ENCODE measurements at regions not wholly inside any gene's neighbourhood (a gene's known extent, or its start where the extent isn't known, plus 50 kb on each side); places are given as distances from the start of the nearest gene placed in this dataset.

DNA sequence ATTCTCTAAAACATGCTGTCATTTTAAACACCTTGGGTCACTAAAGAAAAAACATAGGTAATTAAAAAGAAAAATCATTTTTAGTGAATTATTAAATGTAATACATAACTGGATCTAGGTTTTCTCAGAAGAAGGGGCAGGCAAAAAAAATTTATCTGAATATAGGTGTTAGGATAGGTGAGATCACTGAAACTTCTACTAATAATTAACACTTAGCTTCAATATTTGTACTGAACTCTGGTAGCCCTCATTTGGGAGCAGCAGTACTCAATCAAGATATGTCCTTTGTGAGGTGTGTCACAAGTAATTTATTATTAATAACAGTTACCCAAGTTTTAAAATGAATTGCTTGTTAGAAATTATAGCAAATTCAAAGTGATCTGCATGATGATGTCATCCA, 103.6 kb downstream of the ATP23 start:
- Mint-ChIP-seq H3K27ac (no peak overlapping the region), H3K9me3 (peaks cover 20% of the 10 kb centered on the region), H3K36me3 (ENCODE audit: low read depth) (no peaks in the 10 kb centered on the region), H3K27me3 (peaks cover 35% of the 10 kb centered on the region), H3K4me3 (no peak overlapping the region), H3K4me1 (ENCODE audit: low read depth) (no peaks in the 10 kb centered on the region)
- no peak for DNase-seq

GRCh38 chr12:58046271-58046670, 104.9 kb downstream of the ATP23 start:
- H3K4me3 Mint-ChIP-seq = no peak overlapping the region
- H3K36me3 Mint-ChIP-seq (ENCODE audit: low read depth) = no peaks in the 10 kb centered on the region
- H3K9me3 Mint-ChIP-seq = peaks cover 11% of the 10 kb centered on the region
- no peaks in the 10 kb centered on the region for H3K4me1 Mint-ChIP-seq (ENCODE audit: low read depth)
- H3K27ac Mint-ChIP-seq = no peak overlapping the region
- DNase-seq = no peak
- H3K27me3 Mint-ChIP-seq = peaks cover 35% of the 10 kb centered on the region

DNA sequence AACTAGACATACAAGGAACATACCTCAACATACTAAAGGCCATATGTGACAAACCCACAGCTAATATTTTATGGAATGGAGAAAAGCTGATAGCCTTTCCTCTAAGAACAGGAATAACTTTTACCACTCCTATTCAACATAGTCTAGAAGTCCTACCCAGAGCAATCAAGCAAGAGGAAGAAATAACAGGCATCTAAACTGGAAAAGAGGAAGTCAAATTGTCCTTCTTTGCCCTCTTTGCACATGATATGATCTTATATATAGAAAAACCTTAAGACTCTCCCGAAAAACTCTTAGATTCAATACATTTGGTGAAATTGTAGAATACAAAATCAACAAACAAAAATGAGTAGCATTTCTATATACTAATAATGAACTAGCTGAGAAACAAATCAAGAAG, 110.0 kb downstream of the ATP23 start:
- peaks cover 7% of the 10 kb centered on the region for H3K27me3 Mint-ChIP-seq
- H3K27ac Mint-ChIP-seq = no peak overlapping the region
- no peaks in the 10 kb centered on the region for H3K4me1 Mint-ChIP-seq (ENCODE audit: low read depth)
- H3K9me3 Mint-ChIP-seq = peaks cover 17% of the 10 kb centered on the region
- H3K36me3 Mint-ChIP-seq (ENCODE audit: low read depth) = no peaks in the 10 kb centered on the region
- no peak for DNase-seq
- no peak overlapping the region for H3K4me3 Mint-ChIP-seq

- H3K27ac Mint-ChIP-seq = no peak overlapping the region
- no peak for DNase-seq
- H3K27me3 Mint-ChIP-seq = peaks cover 13% of the 10 kb centered on the region
- no peak overlapping the region for H3K4me3 Mint-ChIP-seq
- no peaks in the 10 kb centered on the region for H3K36me3 Mint-ChIP-seq (ENCODE audit: low read depth)
- no peaks in the 10 kb centered on the region for H3K4me1 Mint-ChIP-seq (ENCODE audit: low read depth)
- H3K9me3 Mint-ChIP-seq = no peaks in the 10 kb centered on the region
These were observed 123.3 kb downstream of the ATP23 start for GRCh38 chr12:58064666-58065065.

DNA sequence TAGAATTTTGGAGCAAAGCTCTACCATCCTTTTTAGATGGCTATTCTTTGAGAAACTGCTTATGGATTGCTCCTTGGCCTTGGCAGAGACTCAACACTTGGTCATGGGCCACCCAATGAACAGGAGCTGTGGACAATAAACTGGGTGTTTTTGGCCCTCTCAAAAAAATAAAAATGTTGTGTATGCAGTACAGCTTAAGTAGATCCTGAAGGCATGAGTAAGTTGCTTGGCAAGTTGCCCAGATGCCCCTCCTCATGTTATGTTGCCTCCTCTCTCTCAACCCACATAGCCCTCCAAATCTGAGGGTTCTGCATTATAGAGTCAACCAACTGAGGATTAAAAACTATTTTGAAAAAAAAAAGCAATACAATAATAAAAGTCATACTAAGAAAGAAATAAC, 124.9 kb downstream of the ATP23 start:
- H3K4me1 Mint-ChIP-seq (ENCODE audit: low read depth) = no peaks in the 10 kb centered on the region
- H3K9me3 Mint-ChIP-seq = no peaks in the 10 kb centered on the region
- H3K27me3 Mint-ChIP-seq = peaks cover 3% of the 10 kb centered on the region
- H3K4me3 Mint-ChIP-seq = no peak overlapping the region
- H3K36me3 Mint-ChIP-seq (ENCODE audit: low read depth) = no peaks in the 10 kb centered on the region
- DNase-seq = no peak
- H3K27ac Mint-ChIP-seq = no peak overlapping the region

DNA sequence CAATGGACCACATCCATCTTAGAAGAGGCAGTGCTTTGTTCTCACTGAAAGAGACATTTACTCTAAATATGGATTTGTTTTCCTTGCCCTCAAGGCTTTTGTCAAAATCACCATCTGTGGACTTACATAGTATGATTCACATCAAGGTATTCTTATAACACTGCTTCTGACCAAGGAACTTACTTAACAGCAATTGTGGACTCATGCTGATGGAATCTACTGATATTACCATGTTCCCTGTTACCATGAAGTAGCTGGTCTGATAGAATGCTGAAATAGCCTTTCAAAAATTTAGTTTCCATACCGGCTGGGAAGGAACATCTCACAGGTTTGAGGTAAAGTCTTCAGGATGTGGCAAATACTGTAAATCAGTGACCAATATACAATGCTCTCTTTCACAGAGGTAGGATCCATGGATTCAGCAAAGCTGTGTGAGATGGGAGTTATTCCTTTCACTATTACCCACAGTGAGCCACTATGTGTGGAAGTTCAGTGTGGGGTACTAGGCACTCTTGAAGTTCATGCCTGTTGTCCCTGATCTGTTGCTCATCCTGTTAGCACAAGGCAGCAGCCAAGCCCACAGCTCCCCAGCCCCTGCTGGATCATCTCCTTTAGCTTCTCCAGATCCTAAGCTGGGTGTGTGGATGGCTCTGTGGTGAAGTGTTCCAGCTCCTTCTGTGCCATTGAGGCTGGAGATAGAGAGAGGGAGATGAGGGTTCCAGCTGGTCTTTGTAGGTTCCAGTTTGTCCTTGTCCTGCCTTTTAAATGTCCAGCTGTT, 126.4 kb downstream of the ATP23 start:
- Mint-ChIP-seq H3K27me3 (no peaks in the 10 kb centered on the region), H3K27ac (no peak overlapping the region), H3K9me3 (no peaks in the 10 kb centered on the region), H3K4me3 (no peak overlapping the region), H3K36me3 (ENCODE audit: low read depth) (no peaks in the 10 kb centered on the region), H3K4me1 (ENCODE audit: low read depth) (no peaks in the 10 kb centered on the region)
- no peak for DNase-seq

DNA sequence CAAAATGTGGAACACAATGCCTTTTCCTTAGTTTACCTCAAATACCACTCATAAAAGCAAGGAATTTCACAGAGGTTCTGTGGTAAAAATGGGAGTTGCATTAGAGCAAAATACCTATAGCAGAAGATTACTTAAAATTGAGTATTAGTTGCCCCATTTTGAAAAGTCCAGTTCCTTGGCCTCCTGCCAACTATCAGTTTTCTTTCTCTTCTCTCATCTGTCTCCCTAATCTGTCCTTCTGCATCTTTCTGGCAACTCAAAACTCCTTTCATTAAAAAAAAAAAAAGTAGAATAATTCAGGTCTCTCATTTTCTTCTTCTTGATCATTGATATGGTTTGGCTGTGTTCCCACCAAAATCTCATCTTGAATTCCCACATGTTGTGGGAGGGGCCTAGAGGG, 127.3 kb downstream of the ATP23 start:
- H3K27ac Mint-ChIP-seq = no peak overlapping the region
- H3K27me3 Mint-ChIP-seq = no peaks in the 10 kb centered on the region
- DNase-seq = no peak
- H3K9me3 Mint-ChIP-seq = no peaks in the 10 kb centered on the region
- no peak overlapping the region for H3K4me3 Mint-ChIP-seq
- H3K4me1 Mint-ChIP-seq (ENCODE audit: low read depth) = no peaks in the 10 kb centered on the region
- no peaks in the 10 kb centered on the region for H3K36me3 Mint-ChIP-seq (ENCODE audit: low read depth)

GRCh38 chr12:58069268-58069963, 128.0 kb downstream of the ATP23 start:
- Mint-ChIP-seq H3K9me3 (peaks cover 2% of the 10 kb centered on the region), H3K27me3 (no peaks in the 10 kb centered on the region), H3K36me3 (ENCODE audit: low read depth) (no peaks in the 10 kb centered on the region), H3K4me3 (no peak overlapping the region), H3K27ac (no peak overlapping the region), H3K4me1 (ENCODE audit: low read depth) (no peaks in the 10 kb centered on the region)
- DNase-seq = no peak

- no peaks in the 10 kb centered on the region for H3K36me3 Mint-ChIP-seq (ENCODE audit: low read depth)
- no peak overlapping the region for H3K4me3 Mint-ChIP-seq
- no peak for DNase-seq
- no peaks in the 10 kb centered on the region for H3K4me1 Mint-ChIP-seq (ENCODE audit: low read depth)
- no peaks in the 10 kb centered on the region for H3K27me3 Mint-ChIP-seq
- H3K9me3 Mint-ChIP-seq = peaks cover 2% of the 10 kb centered on the region
- no peak overlapping the region for H3K27ac Mint-ChIP-seq
These were observed 130.6 kb downstream of the ATP23 start for GRCh38 chr12:58071994-58072393.

- no peak overlapping the region for H3K27ac Mint-ChIP-seq
- DNase-seq = no peak
- H3K4me3 Mint-ChIP-seq = no peak overlapping the region
- H3K36me3 Mint-ChIP-seq (ENCODE audit: low read depth) = no peaks in the 10 kb centered on the region
- H3K9me3 Mint-ChIP-seq = peaks cover 2% of the 10 kb centered on the region
- H3K27me3 Mint-ChIP-seq = peaks cover 6% of the 10 kb centered on the region
- no peaks in the 10 kb centered on the region for H3K4me1 Mint-ChIP-seq (ENCODE audit: low read depth)
These were observed 132.9 kb downstream of the ATP23 start for GRCh38 chr12:58074259-58074658.

GRCh38 chr12:58079806-58080205, 138.4 kb downstream of the ATP23 start:
- H3K4me1 Mint-ChIP-seq (ENCODE audit: low read depth) = no peaks in the 10 kb centered on the region
- no peaks in the 10 kb centered on the region for H3K36me3 Mint-ChIP-seq (ENCODE audit: low read depth)
- peaks cover 11% of the 10 kb centered on the region for H3K27me3 Mint-ChIP-seq
- no peak for DNase-seq
- no peak overlapping the region for H3K4me3 Mint-ChIP-seq
- no peaks in the 10 kb centered on the region for H3K9me3 Mint-ChIP-seq
- no peak overlapping the region for H3K27ac Mint-ChIP-seq

- DNase-seq = no peak
- peaks cover 22% of the 10 kb centered on the region for H3K27me3 Mint-ChIP-seq
- H3K27ac Mint-ChIP-seq = no peak overlapping the region
- no peaks in the 10 kb centered on the region for H3K9me3 Mint-ChIP-seq
- no peaks in the 10 kb centered on the region for H3K36me3 Mint-ChIP-seq (ENCODE audit: low read depth)
- H3K4me1 Mint-ChIP-seq (ENCODE audit: low read depth) = peaks cover 2% of the 10 kb centered on the region
- no peak overlapping the region for H3K4me3 Mint-ChIP-seq
These were observed 140.1 kb downstream of the ATP23 start for GRCh38 chr12:58081488-58081887.

- no peak for DNase-seq
- H3K27ac Mint-ChIP-seq = no peak overlapping the region
- H3K9me3 Mint-ChIP-seq = no peaks in the 10 kb centered on the region
- H3K27me3 Mint-ChIP-seq = peaks cover 32% of the 10 kb centered on the region
- peaks cover 2% of the 10 kb centered on the region for H3K4me1 Mint-ChIP-seq (ENCODE audit: low read depth)
- H3K4me3 Mint-ChIP-seq = no peak overlapping the region
- no peaks in the 10 kb centered on the region for H3K36me3 Mint-ChIP-seq (ENCODE audit: low read depth)
These were observed 141.6 kb downstream of the ATP23 start for GRCh38 chr12:58082996-58083395.

DNA sequence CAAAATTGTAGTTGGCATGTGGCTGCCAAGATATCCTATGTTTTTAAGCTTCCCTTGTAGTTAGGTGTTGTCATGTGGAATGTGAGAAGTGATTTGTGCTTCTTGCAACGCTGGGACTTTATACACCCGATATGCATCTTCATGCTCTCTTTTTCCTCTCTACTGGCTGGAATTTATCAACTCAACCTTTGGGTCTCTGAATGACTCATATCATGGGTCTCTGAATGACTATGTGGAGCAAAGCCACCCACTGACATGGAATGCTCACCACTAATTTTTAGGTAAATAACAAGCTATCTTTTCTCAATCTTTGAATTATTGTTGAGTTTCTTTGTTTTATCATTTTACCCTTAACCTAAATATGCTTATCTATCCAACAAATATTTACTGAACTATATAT, 144.6 kb downstream of the ATP23 start:
- H3K9me3 Mint-ChIP-seq = no peaks in the 10 kb centered on the region
- peaks cover 21% of the 10 kb centered on the region for H3K27me3 Mint-ChIP-seq
- no peak overlapping the region for H3K4me3 Mint-ChIP-seq
- H3K27ac Mint-ChIP-seq = no peak overlapping the region
- H3K4me1 Mint-ChIP-seq (ENCODE audit: low read depth) = peaks cover 2% of the 10 kb centered on the region
- H3K36me3 Mint-ChIP-seq (ENCODE audit: low read depth) = no peaks in the 10 kb centered on the region
- DNase-seq = no peak

GRCh38 chr12:58086930-58087329, 145.6 kb downstream of the ATP23 start:
- no peak overlapping the region for H3K4me3 Mint-ChIP-seq
- peaks cover 24% of the 10 kb centered on the region for H3K27me3 Mint-ChIP-seq
- H3K36me3 Mint-ChIP-seq (ENCODE audit: low read depth) = no peaks in the 10 kb centered on the region
- H3K4me1 Mint-ChIP-seq (ENCODE audit: low read depth) = peaks cover 2% of the 10 kb centered on the region
- no peak overlapping the region for H3K27ac Mint-ChIP-seq
- H3K9me3 Mint-ChIP-seq = no peaks in the 10 kb centered on the region
- DNase-seq = no peak

Data from activated T-cell treated with anti-CD3 and anti-CD28 coated beads, Interleukin-2, amount 50 U/mL, for 24 hours (primary cell).